Mucosa of stomach (tissue), 1 donor: ENCODE measurements at regions not wholly inside any gene's neighbourhood (a gene's known extent, or its start where the extent isn't known, plus 50 kb on each side); places are given as distances from the start of the nearest gene placed in this dataset.

ENCODE experiments used
- H3K27me3 ChIP-seq: one replicate; pipeline ENCODE4 v1.7.0; 2013; ENCODE audit warnings: mild to moderate bottlenecking, low read length; ENCODE audit not compliant: control insufficient read depth, insufficient read depth
- H3K36me3 ChIP-seq: one replicate; pipeline ENCODE4 v1.7.0; 2013; ENCODE audit warnings: low read length; ENCODE audit not compliant: control insufficient read depth, insufficient read depth
- H3K4me1 ChIP-seq: one replicate; pipeline ENCODE4 v1.7.0; 2013; ENCODE audit warnings: mild to moderate bottlenecking, low read length; ENCODE audit not compliant: control insufficient read depth, insufficient read depth
- H3K4me3 ChIP-seq: one replicate; pipeline ENCODE4 v1.7.0; 2013; ENCODE audit warnings: low read length
- H3K9ac ChIP-seq: one replicate; pipeline ENCODE4 v1.7.0; 2013; ENCODE audit warnings: mild to moderate bottlenecking, low read length, moderate library complexity
- H3K9me3 ChIP-seq: one replicate; pipeline ENCODE4 v1.7.0; 2013; ENCODE audit warnings: mild to moderate bottlenecking, low read length, moderate library complexity; ENCODE audit not compliant: control insufficient read depth
- donor health status: Pancreatic carcinoma.

DNA sequence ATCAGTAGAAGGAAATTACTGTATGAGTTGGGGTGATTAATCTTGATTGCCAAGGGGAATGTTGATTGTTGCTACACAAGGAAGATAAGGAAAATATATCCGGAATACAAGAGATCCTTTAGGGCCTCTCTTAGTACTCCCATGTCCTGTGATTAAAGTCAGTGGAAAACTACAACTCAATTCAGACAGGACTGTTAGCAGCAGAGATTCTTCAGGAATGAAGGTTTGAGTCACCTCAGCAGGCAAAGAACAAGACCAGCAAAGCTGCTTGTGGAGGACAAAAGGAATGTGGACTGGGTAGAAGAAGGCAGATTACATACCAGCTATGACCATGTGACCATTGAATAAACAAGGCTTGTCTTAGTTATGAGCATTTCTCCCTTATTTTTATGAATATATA, 478.2 kb downstream of the BUD13 start:
- Histone ChIP-seq H3K27me3 (no peaks in the 10 kb centered on the region), H3K9me3 (no peaks in the 10 kb centered on the region), H3K9ac (no peak overlapping the region), H3K4me1 (no peaks in the 10 kb centered on the region), H3K4me3 (no peak overlapping the region), H3K36me3 (no peaks in the 10 kb centered on the region)

DNA sequence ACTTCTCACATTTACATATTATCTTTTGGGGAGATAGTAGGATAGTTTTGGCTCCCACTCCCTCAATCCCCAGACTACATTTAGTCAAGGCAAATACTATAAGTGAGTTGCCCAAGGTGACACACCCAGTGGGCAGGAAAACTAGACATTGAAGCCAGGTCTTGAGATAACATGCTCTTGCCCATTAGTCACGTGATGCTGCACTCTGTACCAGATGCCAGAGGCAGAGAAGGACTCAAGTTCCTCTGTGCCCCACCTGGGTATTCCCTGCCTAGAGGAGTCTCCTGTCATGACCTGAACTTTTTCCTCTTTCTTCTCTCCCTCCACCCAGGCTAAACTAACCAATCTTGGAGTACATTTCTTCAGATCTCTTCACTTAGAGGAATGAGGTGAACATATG, 484.9 kb downstream of the BUD13 start:
- H3K4me1 ChIP-seq: no peaks in the 10 kb centered on the region
- H3K36me3 ChIP-seq: no peaks in the 10 kb centered on the region
- no peak overlapping the region for H3K4me3 ChIP-seq
- H3K9me3 ChIP-seq: no peaks in the 10 kb centered on the region
- no peaks in the 10 kb centered on the region for H3K27me3 ChIP-seq
- no peak overlapping the region for H3K9ac ChIP-seq

DNA sequence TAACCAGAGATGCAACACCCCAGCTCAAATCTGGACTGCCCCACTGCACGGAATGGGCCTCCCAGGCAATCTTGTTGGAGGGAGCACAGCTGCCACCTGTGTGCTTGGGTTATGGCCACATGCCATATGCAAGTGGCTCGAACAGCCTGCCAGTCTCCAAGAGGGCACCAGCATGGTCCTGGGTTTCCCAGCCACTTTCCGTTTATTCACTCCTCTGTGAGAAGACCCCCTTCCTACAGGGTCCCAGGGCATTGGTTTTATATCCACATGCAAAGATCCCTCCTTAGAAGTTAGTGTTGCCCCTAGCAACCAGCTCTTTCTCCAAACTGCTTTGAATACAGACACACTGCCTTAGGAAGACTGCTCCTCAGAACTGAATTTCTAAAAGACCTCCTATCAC, 487.8 kb downstream of the BUD13 start:
- H3K36me3 ChIP-seq: no peaks in the 10 kb centered on the region
- no peaks in the 10 kb centered on the region for H3K9me3 ChIP-seq

DNA sequence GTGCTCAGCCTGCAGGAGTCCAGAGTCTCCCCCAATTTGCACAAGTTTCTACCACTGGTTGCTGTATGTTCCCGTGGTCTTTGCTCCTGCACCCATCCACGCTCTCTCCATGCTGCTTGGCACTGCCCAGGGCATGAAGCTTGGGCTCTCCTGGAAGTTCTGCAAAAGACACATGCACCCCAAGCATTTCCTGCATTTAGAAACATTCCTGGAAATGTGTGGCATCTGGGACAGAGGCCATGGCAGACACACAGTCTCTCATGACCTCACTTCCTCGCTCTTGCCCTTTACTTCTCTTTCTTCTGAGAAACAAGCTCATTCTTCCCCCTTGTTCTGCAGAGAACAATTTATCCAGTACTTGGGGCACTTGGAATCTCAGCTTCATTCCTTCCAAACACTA, 489.5 kb downstream of the BUD13 start:
- no peaks in the 10 kb centered on the region for H3K36me3 ChIP-seq
- H3K4me3 ChIP-seq: no peak overlapping the region
- peaks cover 2% of the 10 kb centered on the region for H3K27me3 ChIP-seq
- H3K9ac ChIP-seq: no peak overlapping the region
- H3K4me1 ChIP-seq: no peaks in the 10 kb centered on the region
- no peaks in the 10 kb centered on the region for H3K9me3 ChIP-seq

More for the DNA sequence above, 487.8 kb downstream of the BUD13 start:
- H3K4me1 ChIP-seq: no peaks in the 10 kb centered on the region
- no peaks in the 10 kb centered on the region for H3K27me3 ChIP-seq
- no peak overlapping the region for H3K9ac ChIP-seq
- H3K4me3 ChIP-seq: no peak overlapping the region

DNA sequence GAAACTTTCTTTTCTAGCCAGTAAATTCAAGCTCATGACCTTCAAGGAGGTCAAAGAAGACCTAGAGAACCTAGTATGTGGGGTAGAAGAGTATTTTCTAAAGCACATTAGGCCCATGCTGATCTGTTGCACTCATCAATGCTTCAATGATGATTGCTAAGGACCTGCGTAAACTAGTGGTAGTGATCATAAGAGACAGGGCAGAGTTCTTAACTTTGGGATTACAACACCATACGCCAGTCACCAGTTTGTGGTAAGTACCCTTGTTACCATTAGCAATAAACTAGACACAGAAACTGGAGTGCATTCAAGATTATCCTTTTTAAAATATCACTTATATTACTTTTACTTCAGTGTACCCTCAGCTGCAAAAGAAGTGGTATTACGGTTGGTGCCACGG, 490.3 kb downstream of the BUD13 start:
- H3K27me3 ChIP-seq: peaks cover 2% of the 10 kb centered on the region
- no peak overlapping the region for H3K9ac ChIP-seq
- H3K36me3 ChIP-seq: no peaks in the 10 kb centered on the region
- H3K9me3 ChIP-seq: no peaks in the 10 kb centered on the region
- H3K4me3 ChIP-seq: no peak overlapping the region
- no peaks in the 10 kb centered on the region for H3K4me1 ChIP-seq

DNA sequence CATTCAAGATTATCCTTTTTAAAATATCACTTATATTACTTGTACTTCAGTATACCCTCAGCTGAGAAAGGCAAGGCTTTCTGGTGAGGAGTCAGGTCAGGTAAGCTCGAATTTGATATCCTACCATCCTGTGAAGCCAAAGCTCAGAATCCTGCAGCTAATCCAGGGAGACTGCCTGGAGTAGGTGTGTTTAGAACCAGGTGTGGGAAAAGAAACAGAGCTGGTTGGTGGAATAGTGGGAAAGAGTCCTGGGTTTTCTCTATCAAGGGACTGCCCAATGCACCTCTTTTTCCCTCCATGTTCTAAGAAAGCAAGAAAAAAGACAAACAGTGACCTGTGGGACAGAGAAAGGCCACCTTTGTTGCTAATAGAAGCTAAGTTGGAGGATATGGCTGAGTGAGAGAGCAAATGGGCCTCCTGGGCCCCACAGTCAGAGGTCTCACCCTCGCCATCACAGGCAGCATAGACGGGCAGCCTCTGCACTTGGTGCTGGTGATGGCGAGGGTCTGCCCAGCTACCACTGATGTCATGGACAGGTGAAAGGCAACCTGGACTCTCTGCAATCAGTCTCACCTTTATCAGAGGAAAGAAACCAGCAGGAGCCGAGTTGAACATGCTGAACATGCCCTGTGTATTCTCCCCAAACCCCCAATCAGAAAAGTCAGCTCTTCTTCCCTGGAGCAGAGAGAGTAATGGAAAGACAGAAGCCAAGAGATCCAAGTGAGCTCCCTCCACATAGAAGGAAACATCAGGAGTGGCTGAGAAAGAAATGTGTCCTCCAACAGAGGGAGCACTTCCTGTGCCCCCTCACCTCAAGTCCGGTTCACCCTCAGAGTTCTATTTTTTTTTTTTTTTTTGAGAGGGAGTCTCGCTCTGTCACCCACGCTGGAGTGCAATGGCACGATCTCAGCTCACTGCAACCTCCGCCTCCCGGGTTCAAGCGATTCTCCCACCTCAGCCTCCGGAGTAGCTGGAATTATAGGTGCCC, 491.3 kb downstream of the BUD13 start:
- peaks cover 4% of the 10 kb centered on the region for H3K4me1 ChIP-seq
- H3K9ac ChIP-seq: no peak overlapping the region
- H3K36me3 ChIP-seq: no peaks in the 10 kb centered on the region
- H3K4me3 ChIP-seq: no peak overlapping the region
- peaks cover 2% of the 10 kb centered on the region for H3K27me3 ChIP-seq
- H3K9me3 ChIP-seq: no peaks in the 10 kb centered on the region

DNA sequence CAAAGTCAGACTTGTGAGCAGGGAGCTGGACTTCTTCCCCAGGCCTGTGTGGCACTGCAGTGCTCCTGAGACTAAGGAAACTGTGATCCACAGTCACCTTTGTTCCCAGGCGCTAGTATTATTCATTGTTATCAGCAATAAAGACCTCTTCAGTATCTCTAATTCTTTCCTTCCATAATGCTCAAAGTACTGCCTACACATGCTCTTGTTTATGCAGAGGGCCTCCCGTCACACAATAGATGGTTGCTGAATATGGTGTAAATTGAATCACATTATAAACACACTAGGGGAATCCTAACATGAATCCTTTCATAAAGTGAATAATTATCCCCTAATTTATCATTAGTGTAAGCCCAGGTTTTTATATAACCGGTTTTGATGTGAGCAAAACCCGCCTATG, 493.3 kb downstream of the BUD13 start:
- no peak overlapping the region for H3K4me3 ChIP-seq

DNA sequence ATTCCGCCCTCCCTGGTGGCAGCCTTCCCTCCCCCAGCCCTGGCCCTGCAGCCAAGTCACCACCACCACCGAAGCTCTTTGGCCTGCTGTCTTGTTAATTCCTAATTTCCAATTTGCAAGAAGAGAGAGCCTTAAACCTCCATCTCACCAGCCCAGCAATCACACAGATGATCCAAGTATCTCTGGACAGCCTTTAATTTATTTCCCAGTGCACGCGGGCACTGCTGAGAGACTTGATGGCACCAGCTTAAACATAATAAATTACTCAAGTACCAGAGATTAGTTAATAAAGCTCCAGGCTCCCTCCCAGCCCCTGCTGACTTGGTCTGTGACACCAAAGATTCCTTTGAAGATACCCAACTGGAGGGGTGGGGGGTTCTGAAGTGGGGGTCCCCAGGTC, 494.7 kb downstream of the BUD13 start:
- Histone ChIP-seq H3K36me3 (no peaks in the 10 kb centered on the region), H3K4me1 (peaks cover 7% of the 10 kb centered on the region), H3K9me3 (no peaks in the 10 kb centered on the region), H3K4me3 (no peak overlapping the region), H3K27me3 (peaks cover 2% of the 10 kb centered on the region), H3K9ac (no peak overlapping the region)

More for the DNA sequence above, 493.3 kb downstream of the BUD13 start:
- no peak overlapping the region for H3K9ac ChIP-seq
- no peaks in the 10 kb centered on the region for H3K36me3 ChIP-seq
- peaks cover 7% of the 10 kb centered on the region for H3K4me1 ChIP-seq
- no peaks in the 10 kb centered on the region for H3K9me3 ChIP-seq
- peaks cover 2% of the 10 kb centered on the region for H3K27me3 ChIP-seq

DNA sequence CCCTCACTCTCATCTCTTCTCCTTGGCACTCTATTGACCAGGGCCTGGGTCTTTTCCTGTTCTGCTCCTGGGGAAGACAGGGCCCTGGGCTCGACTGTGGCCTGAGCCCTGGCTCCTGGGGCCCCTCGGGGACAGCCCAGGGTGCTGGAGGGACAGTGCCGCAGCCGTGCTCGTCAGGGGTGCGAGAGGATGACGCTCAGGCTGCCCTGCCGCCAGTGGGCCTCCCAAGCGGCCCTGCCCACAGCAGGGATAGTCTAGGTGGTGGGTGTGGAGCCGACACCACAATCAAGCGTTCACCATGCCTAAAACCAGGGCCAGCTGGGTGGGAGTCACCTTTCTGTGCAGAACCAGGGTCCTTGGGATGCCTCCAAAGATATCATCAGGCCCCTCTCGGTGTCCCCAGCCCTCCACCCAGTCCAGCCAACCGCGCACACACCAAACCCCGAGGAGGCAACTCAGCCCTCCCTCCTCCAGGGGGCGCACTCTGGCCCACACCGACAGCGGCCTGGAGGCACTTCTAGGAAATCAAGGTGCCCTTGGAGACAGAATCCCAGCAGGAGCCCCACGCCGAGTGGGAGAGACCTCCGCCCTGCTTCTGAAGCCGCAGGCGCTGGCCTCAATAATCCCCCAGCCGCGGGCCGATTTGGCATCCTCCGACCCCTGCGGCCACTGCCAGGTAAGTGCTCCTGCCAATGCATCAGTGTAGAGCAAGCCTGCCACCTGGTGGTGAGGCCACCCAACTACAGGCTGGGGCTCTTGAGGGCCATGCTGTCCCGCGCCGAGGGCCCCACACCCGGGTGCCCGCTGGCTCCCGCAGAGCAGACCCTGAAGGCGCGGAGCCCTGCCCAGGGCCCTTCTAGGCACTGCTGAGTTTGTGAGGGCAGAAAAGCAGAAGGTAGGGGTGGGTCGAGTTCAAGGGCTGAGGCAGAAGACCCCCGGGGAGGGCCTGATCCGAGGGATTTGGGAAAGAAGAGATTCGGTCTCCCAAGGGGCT, 496.4 kb downstream of the BUD13 start:
- Histone ChIP-seq H3K9ac (no peak overlapping the region), H3K27me3 (peaks cover 2% of the 10 kb centered on the region), H3K4me3 (no peak overlapping the region), H3K4me1 (peaks cover 7% of the 10 kb centered on the region), H3K36me3 (no peaks in the 10 kb centered on the region), H3K9me3 (no peaks in the 10 kb centered on the region)

DNA sequence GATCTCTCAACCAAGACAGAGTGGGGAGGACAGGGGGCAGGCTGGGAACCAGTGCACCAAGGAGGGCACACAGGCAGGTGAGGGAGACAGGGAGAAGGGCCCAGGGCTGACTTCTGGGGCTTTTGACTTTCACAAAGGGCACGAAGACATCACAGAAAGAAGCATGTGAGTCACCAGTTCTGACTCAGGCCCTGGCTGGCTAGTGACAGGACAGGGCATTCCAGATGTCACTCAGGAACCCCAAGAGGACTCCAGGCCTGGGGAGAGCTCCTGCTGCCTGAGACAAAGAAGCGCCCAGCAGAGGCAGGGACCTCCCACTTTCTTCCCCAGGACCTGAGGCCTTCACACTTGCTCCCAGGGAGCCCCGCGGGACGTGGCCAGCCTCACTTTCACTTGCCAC, 497.2 kb downstream of the BUD13 start:
- H3K4me3 ChIP-seq: no peak overlapping the region
- no peaks in the 10 kb centered on the region for H3K36me3 ChIP-seq
- peaks cover 7% of the 10 kb centered on the region for H3K4me1 ChIP-seq
- no peaks in the 10 kb centered on the region for H3K9me3 ChIP-seq
- H3K9ac ChIP-seq: no peak overlapping the region
- H3K27me3 ChIP-seq: peaks cover 2% of the 10 kb centered on the region

DNA sequence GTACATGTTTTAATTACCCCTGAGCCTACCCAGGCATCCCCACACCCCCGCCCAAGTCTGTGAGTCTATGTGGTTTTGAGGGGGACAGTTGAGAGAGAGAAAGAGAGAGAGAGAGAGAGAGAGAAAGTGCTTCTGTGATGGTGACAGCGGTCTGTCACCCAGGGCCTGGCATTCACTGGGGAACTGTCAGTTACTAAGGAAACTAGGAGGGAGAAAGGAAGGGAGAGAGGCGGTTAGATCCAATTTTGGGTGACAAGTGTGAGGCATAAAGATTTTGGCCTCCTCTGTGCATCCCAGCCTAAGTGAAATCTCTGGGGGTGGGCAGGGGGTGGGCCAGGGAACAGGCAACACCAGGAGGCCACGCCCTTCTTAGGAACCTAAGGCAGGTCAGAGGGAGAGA, 498.3 kb downstream of the BUD13 start:
- Histone ChIP-seq H3K27me3 (peaks cover 2% of the 10 kb centered on the region), H3K36me3 (no peaks in the 10 kb centered on the region), H3K4me1 (peaks cover 7% of the 10 kb centered on the region), H3K9ac (no peak overlapping the region), H3K4me3 (no peak overlapping the region), H3K9me3 (no peaks in the 10 kb centered on the region)
